SK-N-SH (cell line): ENCODE measurements at regions not wholly inside any gene's neighbourhood (a gene's known extent, or its start where the extent isn't known, plus 50 kb on each side); places are given as distances from the start of the nearest gene placed in this dataset.

Experiments
- CTCF ChIA-PET: fragments of 300-600, 350-600 bp; formaldehyde crosslinking; extraction: SDS; loops from one replicate; lab custom pipeline; 2021; lab: Yijun Ruan, JAX
- POLR2A ChIA-PET: fragments of 350-600 bp; sonication (Branson Sonifier 250); formaldehyde crosslinking; extraction: SDS; loops from one replicate; lab custom pipeline; 2020; ENCODE audit warnings: antibody characterized with exemption, inconsistent platforms; lab: Yijun Ruan, JAX
- DNase-seq: peaks from one replicate; pipeline ENCODE4 v3.0.0; 2012
- H2AFZ ChIP-seq: fragments of 200-600 bp; sonication (generic); 2 replicates; pipeline ENCODE4 v1.8.1; 2016; ENCODE audit warnings: antibody characterized with exemption, mild to moderate bottlenecking, low read depth
- H3F3A ChIP-seq: fragments of 200-600 bp; sonication (generic); replicated peaks from 2 replicates; pipeline ENCODE3; 2016; ENCODE audit warnings: antibody characterized with exemption, mild to moderate bottlenecking; ENCODE audit not compliant: insufficient read depth
- H3K27ac ChIP-seq, 2 experiments: fragments of 200-500 bp in 1 of 2; fragments of 200-600 bp in 1 of 2; sonication (Bioruptor generic) in 1 of 2; sonication (generic), shearing (Covaris generic) in 1 of 2; 2 replicates each; pipeline versions ENCODE4 v1.5.1 to v1.6.1; 2014 to 2016; ENCODE audit warnings: low read depth in 2 of 2, inconsistent platforms in 1 of 2, low read length in 1 of 2, mild to moderate bottlenecking in 1 of 2, mixed read lengths in 1 of 2
- H3K27me3 ChIP-seq: fragments of 200-600 bp; sonication (generic), shearing (Covaris generic); 2 replicates; pipeline ENCODE4 v1.6.1; 2016; ENCODE audit warnings: mixed run types; ENCODE audit not compliant: insufficient read depth
- H3K36me3 ChIP-seq, 2 experiments: fragments of 200-500 bp in 1 of 2; fragments of 200-600 bp in 1 of 2; sonication (Bioruptor generic) in 1 of 2; sonication (generic) in 1 of 2; replicated peaks in 1 of 2; 2 replicates each; pipeline versions ENCODE3 to v1.5.1; 2014 to 2016; ENCODE audit warnings: low read length in 1 of 2, mild to moderate bottlenecking in 1 of 2; ENCODE audit not compliant: insufficient read depth in 2 of 2, control insufficient read depth in 1 of 2
- H3K4me1 ChIP-seq, 2 experiments: fragments of 200-500 bp in 1 of 2; fragments of 200-600 bp in 1 of 2; sonication (Bioruptor generic) in 1 of 2; sonication (generic), shearing (Covaris generic) in 1 of 2; 2 replicates each; pipeline versions ENCODE4 v1.5.1 to v1.6.1; 2014 to 2016; ENCODE audit warnings: low read depth in 1 of 2, low read length in 1 of 2, mixed run types in 1 of 2; ENCODE audit not compliant: insufficient read depth in 2 of 2, control insufficient read depth in 1 of 2
- H3K4me2 ChIP-seq: fragments of 200-600 bp; sonication (generic), shearing (Covaris generic); 2 replicates; pipeline ENCODE4 v1.6.1; 2017; ENCODE audit warnings: mixed run types
- H3K4me3 ChIP-seq, 2 experiments: fragments of 200-500 bp in 1 of 2; fragments of 200-600 bp in 1 of 2; sonication (Bioruptor generic) in 1 of 2; sonication (generic), shearing (Covaris generic) in 1 of 2; 2 replicates each; pipeline versions ENCODE4 v1.5.1 to v1.8.1; 2014 to 2016; ENCODE audit warnings: low read depth in 2 of 2, inconsistent platforms in 1 of 2, low read length in 1 of 2, mild to moderate bottlenecking in 1 of 2, mixed read lengths in 1 of 2, moderate library complexity in 1 of 2
- H3K79me2 ChIP-seq: fragments of 200-600 bp; sonication (generic); 2 replicates; pipeline ENCODE4 v1.8.1; 2017; ENCODE audit warnings: mild to moderate bottlenecking; ENCODE audit not compliant: insufficient read depth
- H3K9ac ChIP-seq: fragments of 200-600 bp; sonication (generic); 2 replicates; pipeline ENCODE4 v1.6.1; 2017; ENCODE audit warnings: mixed run types
- H3K9me2 ChIP-seq: fragments of 200-600 bp; sonication (generic); 2 replicates; pipeline ENCODE4 v1.6.1; 2017; ENCODE audit warnings: mixed run types
- H3K9me3 ChIP-seq: fragments of 200-600 bp; sonication (generic); 2 replicates; pipeline ENCODE4 v1.6.1; 2017; ENCODE audit warnings: mixed run types, mild to moderate bottlenecking, moderate library complexity
- H4K20me1 ChIP-seq: fragments of 200-600 bp; sonication (generic); 2 replicates; pipeline ENCODE4 v1.6.1; 2017; ENCODE audit warnings: mild to moderate bottlenecking, mixed run types; ENCODE audit not compliant: insufficient read depth
- EZH2phosphoT487 ChIP-seq: fragments of 200-600 bp; sonication (generic); IDR thresholded peaks from 2 replicates; pipeline ENCODE4 v1.6.1; 2017; ENCODE audit warnings: low read depth, mixed run types, mild to moderate bottlenecking, antibody characterized with exemption, moderate library complexity, borderline replicate concordance
- GATA2 ChIP-seq: sonication (generic); formaldehyde crosslinking; IDR thresholded peaks from 2 replicates; pipeline ENCODE4 v1.5.0; 2020; ENCODE audit warnings: mild to moderate bottlenecking, missing genetic modification reagents
- IRF3 ChIP-seq: fragments of 150-350 bp; IDR thresholded peaks from 2 replicates; pipeline ENCODE4 v1.6.1; 2016; ENCODE audit warnings: mild to moderate bottlenecking, low read depth, low read length
- NRF1 ChIP-seq: IDR thresholded peaks from 2 replicates; pipeline ENCODE4 v1.6.1; 2012; ENCODE audit warnings: low read depth, mild to moderate bottlenecking, low read length
- POLR2AphosphoS5 ChIP-seq: IDR thresholded peaks from 2 replicates; pipeline ENCODE4 v1.6.1; 2012; ENCODE audit warnings: low read depth, low read length
- REST ChIP-seq: IDR thresholded peaks from 2 replicates; pipeline ENCODE4 v1.6.1; 2012; ENCODE audit warnings: mild to moderate bottlenecking, low read depth, low read length, moderate library complexity
- RFX5 ChIP-seq: IDR thresholded peaks from 2 replicates; pipeline ENCODE4 v1.6.1; 2012; ENCODE audit warnings: mild to moderate bottlenecking, improper control_type of control experiment, low read length
- SIN3A ChIP-seq: IDR thresholded peaks from 2 replicates; pipeline ENCODE4 v1.6.1; 2012; ENCODE audit warnings: low read depth, mild to moderate bottlenecking, low read length, moderate library complexity, borderline replicate concordance
- USF1 ChIP-seq: IDR thresholded peaks from 2 replicates; pipeline ENCODE4 v1.4.0; 2012; ENCODE audit warnings: low read depth, borderline replicate concordance
- WGBS: methylation state at CpG from one replicate; pipeline ENCODE4 v1.1.6; 2017; ENCODE audit warnings: low lambda C conversion rate; 5-methylcytosine and 5-hydroxymethylcytosine counted together

GRCh38 chr7:8906396-8907075 lies 473.1 kb downstream of the NXPH1 start:
- H3K36me3 ChIP-seq, result no peaks in the 10 kb centered on the region
- TF ChIP-seq GATA2 (CRISPR knock-in tag), result 0 out of 2 replicates have a peak, but pooled peaks have one; percentile 14
- TF ChIP-seq POLR2AphosphoS5, result no peak
- H3K9ac ChIP-seq, result no peak overlapping the region
- DNase-seq, result no peak
- no peaks in the 10 kb centered on the region for H3K27me3 ChIP-seq
- no peaks in the 10 kb centered on the region for H3K9me3 ChIP-seq
- POLR2A ChIA-PET, result no interaction called here
- CTCF ChIA-PET, result interaction anchor here (1.0 kb wide), 2 partner anchors 18 to 103 kb away, joined by 3 read pairs; no protein-coding TSS in a partner anchor
- no peak overlapping the region for H3K27ac ChIP-seq
- H2AFZ ChIP-seq, result no peak overlapping the region
- no peaks in the 10 kb centered on the region for H3K79me2 ChIP-seq
- no peak overlapping the region for H3K4me2 ChIP-seq
- WGBS, result 28% methylated on average over 6 of the region's 6 CpGs
- no peaks in the 10 kb centered on the region for H3K9me2 ChIP-seq
- H4K20me1 ChIP-seq, result no peaks in the 10 kb centered on the region
- H3K4me1 ChIP-seq, result peaks cover 0 to 8% of the 10 kb centered on the region in 2 experiments; a peak in 2 of 4 replicates
- H3F3A ChIP-seq, result no peaks in the 10 kb centered on the region
- H3K4me3 ChIP-seq, result no peak overlapping the region

- H3F3A ChIP-seq, result no peaks in the 10 kb centered on the region
- no peaks in the 10 kb centered on the region for H4K20me1 ChIP-seq
- TF ChIP-seq NRF1 (no peak), SIN3A (no peak), IRF3 (no peak), USF1 (no peak), EZH2phosphoT487 (no peak), REST (no peak), RFX5 (no peak)
- H3K4me1 ChIP-seq, result peaks cover 0 to 10% of the 10 kb centered on the region in 2 experiments; a peak in 2 of 4 replicates
- H3K9me3 ChIP-seq, result no peaks in the 10 kb centered on the region
- CTCF ChIA-PET, result interaction anchor here (0.9 to 1.5 kb wide), 3 partner anchors 105 to 1317 kb away, joined by 3 to 5 read pairs (median 3); no protein-coding TSS in a partner anchor
- POLR2A ChIA-PET, result no interaction called here
- H3K79me2 ChIP-seq, result no peaks in the 10 kb centered on the region
- WGBS, result 14% methylated on average over 1 of the region's 1 CpG
- no peak for DNase-seq
- H3K9ac ChIP-seq, result no peak overlapping the region
- no peak overlapping the region for H3K4me2 ChIP-seq
- H2AFZ ChIP-seq, result no peak overlapping the region
- no peak overlapping the region for H3K4me3 ChIP-seq
- no peaks in the 10 kb centered on the region for H3K36me3 ChIP-seq
- H3K9me2 ChIP-seq, result no peaks in the 10 kb centered on the region
- no peak overlapping the region for H3K27ac ChIP-seq
- no peaks in the 10 kb centered on the region for H3K27me3 ChIP-seq
These were observed 475.5 kb downstream of the NXPH1 start for GRCh38 chr7:8908889-8909288.
